NCI-H1092 (cell line): ENCODE measurements at regions not wholly inside any gene's neighbourhood (a gene's known extent, or its start where the extent isn't known, plus 50 kb on each side); places are given as distances from the start of the nearest gene placed in this dataset.
"Not testable (repeated sequence)": the region's sequence is repeated elsewhere in the genome, so short reads cannot be mapped to it uniquely, and the experiment has no call there.

Experiments used
- DNase-seq: peaks from one replicate; lab custom pipeline; 2025; lab: John Stamatoyannopoulos, UW

DNA sequence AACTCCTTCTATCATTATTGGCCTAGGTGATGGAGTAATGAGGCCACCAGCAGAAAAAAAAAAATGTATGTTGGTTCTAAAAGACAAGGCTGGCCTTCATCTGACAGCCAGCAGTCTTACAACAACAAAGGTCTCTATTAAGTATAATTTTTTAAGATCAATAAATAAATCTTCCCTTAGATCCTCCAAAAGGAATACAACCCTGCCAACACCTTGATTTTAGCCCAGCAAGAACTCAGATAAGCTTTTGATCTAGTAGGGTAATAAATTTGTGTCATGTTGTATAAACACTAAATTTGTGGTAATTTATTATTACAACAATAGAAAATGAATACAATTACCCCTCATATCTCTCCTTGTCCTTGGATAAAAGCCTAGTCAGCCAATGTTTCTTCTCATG, 633.2 kb upstream of the FAM174A start:
- DNase-seq: no peak

DNA sequence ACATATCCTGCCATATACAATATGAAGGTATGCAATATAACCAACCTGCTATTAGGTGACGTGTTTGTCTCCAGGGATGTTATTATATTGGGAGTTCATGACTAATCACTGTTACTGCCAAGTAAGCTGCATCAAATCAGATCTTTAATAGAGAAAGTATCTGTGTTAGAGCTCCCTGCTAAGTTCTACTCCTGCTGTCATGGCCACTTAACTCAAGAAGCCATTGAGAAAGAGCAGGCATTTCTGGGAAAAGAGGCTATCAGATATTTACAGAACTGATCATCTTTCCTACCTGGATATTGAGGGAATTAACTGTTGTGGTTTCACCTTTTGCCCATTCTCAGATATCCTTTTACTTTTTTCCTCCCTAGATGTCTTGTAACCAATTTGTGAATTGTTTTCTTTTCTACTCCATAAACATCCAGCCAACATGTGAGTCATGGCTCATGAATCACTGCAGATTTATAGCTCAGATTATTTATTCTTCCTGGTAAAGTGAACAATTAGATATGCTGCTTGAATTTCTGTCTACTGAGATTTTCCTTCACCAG, 634.8 kb upstream of the FAM174A start:
- DNase-seq: no peak

- DNase-seq: no peak
These were observed 655.2 kb upstream of the FAM174A start for GRCh38 chr5:99879791-99880511.

GRCh38 chr5:99878830-99879229, 656.3 kb upstream of the FAM174A start:
- no peak for DNase-seq

- no peak for DNase-seq
These were observed 668.4 kb upstream of the FAM174A start for GRCh38 chr5:99866740-99867139.

GRCh38 chr5:99865159-99865558, 670.0 kb upstream of the FAM174A start:
- no peak for DNase-seq

DNA sequence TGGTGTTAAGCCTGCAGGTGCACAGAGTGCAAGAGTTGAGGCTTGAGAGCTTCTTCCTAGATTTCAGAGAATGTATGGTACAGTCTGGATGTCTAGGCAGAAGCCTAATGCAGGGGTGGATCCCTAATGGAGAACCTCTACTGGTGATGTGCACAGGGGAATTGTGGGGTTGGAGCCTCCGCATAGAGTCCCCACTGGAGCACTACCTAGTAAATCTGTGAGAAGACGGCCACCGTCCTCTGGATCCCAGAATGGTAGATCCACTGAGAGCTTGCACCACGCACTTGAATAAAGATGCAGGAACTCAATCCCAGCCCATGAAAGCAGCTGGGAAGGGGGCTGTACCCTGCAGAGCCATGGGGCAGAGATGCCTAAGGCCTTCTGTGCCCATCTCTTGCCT, 699.4 kb upstream of the FAM174A start:
- DNase-seq: no peak

DNA sequence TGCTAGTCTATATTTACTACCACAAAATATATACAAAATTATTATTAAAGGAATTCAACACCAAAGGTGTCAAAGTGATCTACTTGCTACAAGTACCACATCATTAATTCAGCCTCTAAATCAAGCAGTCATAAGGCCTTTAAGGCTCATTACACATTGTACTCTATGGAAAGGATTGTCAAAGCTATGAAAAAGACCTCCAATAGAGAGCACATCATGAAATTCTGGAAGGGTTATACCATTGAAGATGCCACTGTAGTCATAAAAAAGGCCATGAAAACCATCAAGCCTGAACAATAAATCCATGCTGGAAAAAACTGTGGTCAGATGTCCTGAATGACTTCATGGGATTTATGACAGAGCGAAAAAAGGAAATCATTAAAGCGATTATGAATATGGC, 708.0 kb upstream of the FAM174A start:
- no peak for DNase-seq

GRCh38 chr5:99817796-99818195, 717.4 kb upstream of the FAM174A start:
- no peak for DNase-seq

DNA sequence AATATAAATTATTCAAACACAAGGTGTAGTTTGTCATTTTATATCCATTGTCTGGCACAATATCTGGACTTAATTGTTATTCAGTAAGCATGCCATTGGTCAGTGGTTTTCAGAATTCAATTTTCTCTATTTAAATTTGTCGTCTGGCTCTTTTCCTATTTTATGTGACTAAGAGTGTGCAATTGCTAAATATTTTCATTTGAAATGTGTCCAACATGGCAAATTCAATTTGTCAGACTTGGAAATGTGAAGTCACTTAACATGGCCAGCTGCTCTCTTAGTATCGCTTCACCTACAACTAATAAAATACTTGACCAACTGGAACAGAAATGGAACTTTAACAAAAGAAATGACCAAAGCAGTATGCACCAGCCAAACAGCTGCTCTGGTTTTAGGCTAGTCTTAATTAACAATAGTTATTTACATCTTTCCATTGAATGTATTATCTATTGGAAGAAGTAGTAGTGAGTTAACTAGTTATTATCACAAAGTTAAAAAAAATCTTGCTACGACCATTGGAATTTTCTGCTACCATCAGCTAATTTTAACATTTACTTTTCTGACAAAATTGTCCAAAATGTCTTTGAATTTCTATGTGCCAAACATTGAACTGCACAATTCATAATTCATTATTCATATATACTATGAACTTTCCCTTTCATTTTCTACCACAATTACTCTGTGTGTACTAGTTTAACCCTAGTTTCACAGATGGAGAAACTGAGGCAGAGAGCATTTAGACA, 720.7 kb upstream of the FAM174A start:
- no peak for DNase-seq

GRCh38 chr5:99808657-99809230, 726.4 kb upstream of the FAM174A start:
- no peak for DNase-seq

- no peak for DNase-seq
These were observed 727.8 kb upstream of the FAM174A start for GRCh38 chr5:99807346-99807745.

- no peak for DNase-seq
These were observed 740.1 kb upstream of the FAM174A start for GRCh38 chr5:99795031-99795430.

DNA sequence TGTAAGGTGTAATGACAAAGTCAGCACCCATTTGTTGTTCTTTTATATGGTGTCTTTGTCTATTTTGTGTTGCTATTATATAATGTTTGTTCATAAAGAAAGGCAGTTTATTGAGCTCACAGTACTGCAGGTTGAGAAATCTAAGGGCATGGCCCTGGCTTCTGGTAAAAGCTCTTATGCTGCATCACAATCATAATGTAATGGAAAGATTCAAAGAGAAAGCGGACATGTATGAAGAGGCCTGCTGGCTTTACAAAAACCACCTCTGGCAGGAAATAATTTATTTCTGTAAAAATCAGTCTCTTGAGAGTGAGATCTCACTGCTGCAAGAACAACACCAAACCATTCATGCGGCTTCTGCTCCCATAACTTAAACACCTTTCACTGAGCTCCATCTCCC, 746.7 kb upstream of the FAM174A start:
- no peak for DNase-seq

- DNase-seq: no peak
These were observed 760.0 kb upstream of the FAM174A start for GRCh38 chr5:99775189-99775588.

DNA sequence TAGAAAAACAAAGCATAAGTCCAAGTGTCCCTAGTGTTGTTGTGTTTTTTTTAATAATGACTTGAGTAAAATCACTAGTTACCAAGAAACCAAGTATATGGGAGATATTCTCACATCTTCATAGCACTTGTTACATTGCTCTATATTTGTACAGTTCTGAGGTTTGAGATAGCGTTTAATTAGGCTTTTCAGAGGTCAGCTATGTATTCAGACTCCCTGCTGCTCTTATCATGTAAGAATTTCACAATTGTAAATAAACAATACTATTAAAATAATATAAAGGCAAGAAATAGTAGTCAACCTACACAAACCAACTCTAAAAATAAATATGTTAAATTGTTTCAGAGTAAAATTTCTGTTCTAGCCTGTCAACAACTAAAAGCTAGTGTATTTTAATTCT, 761.9 kb upstream of the FAM174A start:
- DNase-seq: no peak

- DNase-seq: no peak
These were observed 763.9 kb upstream of the FAM174A start for GRCh38 chr5:99771296-99771695.

- DNase-seq: no peak
These were observed 770.2 kb upstream of the FAM174A start for GRCh38 chr5:99765011-99765410.

DNA sequence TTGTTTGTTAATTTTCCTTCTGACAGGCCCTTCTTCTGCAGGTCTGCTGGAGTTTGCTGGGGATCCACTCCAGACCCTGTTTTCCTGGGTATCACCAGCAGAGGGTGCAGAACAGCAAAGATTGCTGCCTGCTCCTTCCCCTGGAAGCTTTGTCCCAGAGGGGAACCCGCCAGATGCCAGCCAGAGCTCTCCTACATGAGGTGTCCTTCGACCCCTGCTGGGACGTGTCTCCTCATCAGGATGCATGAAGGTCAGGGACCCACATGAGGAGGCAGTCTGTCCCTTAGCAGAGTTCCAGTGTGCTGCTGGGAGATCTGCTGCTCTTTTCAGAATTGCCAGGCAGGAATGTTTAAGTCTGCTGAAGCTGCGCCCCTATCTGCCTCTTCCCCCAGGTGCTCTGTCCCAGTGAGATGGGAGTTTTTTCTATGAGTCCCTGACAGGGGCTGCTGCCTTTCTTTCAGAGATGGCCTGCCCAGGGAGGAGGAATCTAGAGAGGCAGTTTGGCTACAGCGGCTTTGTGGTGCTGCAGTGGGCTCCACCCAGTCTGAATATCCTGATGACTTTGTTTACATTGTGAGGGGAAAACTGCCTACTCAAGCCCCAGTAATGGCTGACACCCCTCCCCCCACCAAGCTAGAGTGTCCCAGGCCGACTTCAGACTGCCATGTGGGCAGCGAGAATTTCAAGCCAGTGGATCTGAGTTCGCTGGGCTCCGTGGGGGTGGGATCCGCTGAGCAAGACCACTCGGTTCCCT, 772.0 kb upstream of the FAM174A start:
- no peak for DNase-seq

DNA sequence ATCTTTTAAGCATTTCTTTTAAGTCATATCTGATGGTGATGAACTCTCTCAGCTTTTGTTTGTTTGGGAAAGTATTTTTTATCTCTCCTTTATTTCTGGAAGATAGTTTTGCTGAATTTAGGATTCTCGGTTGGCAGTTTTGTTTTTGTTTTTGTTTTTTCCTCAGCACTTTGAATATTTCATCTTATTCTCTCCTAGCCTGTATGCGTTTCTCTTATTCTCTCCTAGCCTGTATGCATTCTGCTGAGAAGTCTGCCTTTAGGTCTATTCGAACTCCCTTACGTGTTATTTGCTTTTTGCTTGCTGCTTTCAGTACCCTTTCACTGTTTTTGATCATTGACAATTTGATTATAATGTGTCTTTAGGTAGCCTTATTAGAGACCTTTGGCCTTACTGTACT, 787.8 kb upstream of the FAM174A start:
- no peak for DNase-seq

- DNase-seq: not testable (repeated sequence)
These were observed 802.0 kb upstream of the FAM174A start for GRCh38 chr5:99733146-99733545.

DNA sequence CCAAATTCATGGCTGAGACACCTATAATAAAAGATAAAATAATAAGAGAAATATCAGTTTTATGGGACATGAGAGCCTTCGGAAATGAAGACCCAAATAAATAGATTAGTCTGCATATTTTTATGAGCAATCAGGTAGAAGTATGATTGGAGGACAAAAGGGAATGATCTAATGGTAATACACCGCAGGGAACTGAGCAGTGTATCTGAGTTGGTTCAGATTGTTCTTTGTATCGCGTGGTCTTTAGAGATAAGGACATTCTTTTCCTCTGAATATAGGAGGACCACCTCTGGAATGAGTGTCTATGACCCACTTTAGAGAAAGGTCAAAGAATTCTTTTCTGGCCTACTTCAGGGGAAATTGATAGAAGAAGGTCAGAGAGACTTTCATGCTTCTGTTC, 801.8 kb upstream of the CHD1 start:
- DNase-seq: not testable (repeated sequence)
